Uterus (tissue), 2 donors: ENCODE measurements at regions not wholly inside any gene's neighbourhood (a gene's known extent, or its start where the extent isn't known, plus 50 kb on each side); places are given as distances from the start of the nearest gene placed in this dataset.

Experiments
- POLR2A ChIP-seq, 2 donors: fragments of 450-650 bp; IDR thresholded peaks; one replicate each; pipeline ENCODE4 v1.6.1; 2016; ENCODE audit warnings: antibody characterized with exemption in 2 of 2, mild to moderate bottlenecking in 1 of 2, moderate library complexity in 1 of 2
- TF ChIP-seq, protein P1 (sequence below), 4 experiments: fragments of 200-600 bp in 2 of 4; fragments of 450-650 bp in 2 of 4; sonication (generic) in 2 of 4; IDR thresholded peaks; one replicate each; pipeline ENCODE4 v1.5.1; 2016 to 2019; ENCODE audit warnings: antibody characterized with exemption in 4 of 4, mild to moderate bottlenecking in 2 of 4, moderate library complexity in 1 of 4

DNA sequence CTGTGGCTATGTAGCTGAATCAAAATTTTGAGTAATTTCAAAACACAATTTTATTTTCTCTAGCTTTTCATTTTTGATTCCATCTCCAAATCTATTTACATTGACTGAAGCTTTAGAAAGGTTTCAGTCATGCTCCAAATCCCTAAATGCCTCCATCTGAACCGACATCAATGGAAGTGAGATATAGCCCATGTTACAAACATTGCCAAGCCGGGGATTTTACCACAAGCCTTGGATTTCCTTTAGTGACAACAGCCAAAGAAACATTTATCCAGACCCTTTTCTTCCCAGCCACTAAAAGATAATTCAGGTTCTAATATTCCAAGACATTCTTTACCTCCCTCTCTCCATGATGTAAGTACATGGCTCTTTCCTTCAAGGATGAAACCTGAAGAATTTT, 1087.7 kb upstream of the SEMA6A start:
- TF ChIP-seq, protein P1, sequence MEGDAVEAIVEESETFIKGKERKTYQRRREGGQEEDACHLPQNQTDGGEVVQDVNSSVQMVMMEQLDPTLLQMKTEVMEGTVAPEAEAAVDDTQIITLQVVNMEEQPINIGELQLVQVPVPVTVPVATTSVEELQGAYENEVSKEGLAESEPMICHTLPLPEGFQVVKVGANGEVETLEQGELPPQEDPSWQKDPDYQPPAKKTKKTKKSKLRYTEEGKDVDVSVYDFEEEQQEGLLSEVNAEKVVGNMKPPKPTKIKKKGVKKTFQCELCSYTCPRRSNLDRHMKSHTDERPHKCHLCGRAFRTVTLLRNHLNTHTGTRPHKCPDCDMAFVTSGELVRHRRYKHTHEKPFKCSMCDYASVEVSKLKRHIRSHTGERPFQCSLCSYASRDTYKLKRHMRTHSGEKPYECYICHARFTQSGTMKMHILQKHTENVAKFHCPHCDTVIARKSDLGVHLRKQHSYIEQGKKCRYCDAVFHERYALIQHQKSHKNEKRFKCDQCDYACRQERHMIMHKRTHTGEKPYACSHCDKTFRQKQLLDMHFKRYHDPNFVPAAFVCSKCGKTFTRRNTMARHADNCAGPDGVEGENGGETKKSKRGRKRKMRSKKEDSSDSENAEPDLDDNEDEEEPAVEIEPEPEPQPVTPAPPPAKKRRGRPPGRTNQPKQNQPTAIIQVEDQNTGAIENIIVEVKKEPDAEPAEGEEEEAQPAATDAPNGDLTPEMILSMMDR (IDR thresholded peaks at IDR 0.05): no peak
- no peak for TF ChIP-seq POLR2A (IDR thresholded peaks at IDR 0.05)
